ENCODE measurements at regions not wholly inside any gene's neighbourhood (a gene's known extent, or its start where the extent isn't known, plus 50 kb on each side); places are given as distances from the start of the nearest gene placed in this dataset.

DNA sequence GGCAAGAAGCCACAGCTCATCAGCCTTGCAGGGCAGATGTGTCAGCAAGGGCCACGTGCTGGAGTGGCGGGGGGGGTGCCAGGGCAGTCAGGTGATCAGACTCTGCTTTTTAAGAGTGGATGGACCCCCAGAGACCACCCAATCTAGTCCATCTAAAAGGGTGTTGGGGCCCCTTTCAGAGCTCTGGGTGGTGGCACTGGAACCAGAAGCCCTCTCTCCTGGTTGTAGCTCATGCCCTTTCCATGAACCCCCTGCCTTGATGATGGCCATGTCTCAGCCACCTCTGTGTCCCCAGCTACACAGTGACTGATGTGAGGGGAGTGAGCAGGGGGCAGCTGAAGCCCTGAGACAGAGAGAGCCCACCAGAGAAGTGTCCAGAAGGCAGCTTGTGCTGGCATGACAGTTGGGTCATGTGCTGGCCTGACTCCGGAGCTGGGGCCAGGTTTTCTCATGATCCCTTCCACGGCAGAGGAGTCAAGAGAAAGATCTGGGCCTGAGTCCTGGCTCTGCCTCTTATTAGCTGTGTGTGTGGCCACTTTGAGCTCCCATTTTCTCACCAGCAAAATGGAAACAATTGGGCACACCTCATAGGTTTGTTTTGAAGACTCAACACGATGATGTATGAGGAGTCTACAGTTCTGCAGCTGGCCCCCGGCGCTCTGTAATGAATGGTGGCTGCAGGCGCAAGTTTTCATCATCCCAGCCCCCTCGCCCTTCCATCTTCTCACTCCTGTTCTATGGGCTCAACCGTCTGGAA is 195.7 kb downstream of the ZFP36L2 start:
- no peak for DNase-seq

GRCh38 chr2:43029186-43029585 is 197.2 kb downstream of the ZFP36L2 start:
- DNase-seq: no peak

DNA sequence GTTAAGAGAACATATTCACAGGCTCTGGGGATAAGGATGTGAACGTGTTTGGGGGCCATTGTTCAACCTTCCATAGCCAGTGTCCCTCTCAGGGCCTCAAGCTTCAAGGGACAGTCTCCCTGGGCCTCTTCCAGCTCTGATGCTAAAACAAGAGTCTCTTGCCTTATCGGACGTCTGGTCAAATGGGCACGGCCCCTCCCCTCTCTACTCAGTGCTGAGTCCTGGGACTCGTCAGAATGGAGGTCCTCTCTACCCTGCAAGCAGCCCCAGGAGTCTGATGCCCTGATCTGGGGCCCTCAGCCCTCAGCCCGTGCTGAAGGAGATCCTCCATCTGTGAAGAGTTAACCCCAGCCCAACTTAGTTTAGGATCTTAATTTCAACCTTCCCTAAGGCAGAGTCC is 198.2 kb downstream of the ZFP36L2 start:
- no peak for DNase-seq

DNA sequence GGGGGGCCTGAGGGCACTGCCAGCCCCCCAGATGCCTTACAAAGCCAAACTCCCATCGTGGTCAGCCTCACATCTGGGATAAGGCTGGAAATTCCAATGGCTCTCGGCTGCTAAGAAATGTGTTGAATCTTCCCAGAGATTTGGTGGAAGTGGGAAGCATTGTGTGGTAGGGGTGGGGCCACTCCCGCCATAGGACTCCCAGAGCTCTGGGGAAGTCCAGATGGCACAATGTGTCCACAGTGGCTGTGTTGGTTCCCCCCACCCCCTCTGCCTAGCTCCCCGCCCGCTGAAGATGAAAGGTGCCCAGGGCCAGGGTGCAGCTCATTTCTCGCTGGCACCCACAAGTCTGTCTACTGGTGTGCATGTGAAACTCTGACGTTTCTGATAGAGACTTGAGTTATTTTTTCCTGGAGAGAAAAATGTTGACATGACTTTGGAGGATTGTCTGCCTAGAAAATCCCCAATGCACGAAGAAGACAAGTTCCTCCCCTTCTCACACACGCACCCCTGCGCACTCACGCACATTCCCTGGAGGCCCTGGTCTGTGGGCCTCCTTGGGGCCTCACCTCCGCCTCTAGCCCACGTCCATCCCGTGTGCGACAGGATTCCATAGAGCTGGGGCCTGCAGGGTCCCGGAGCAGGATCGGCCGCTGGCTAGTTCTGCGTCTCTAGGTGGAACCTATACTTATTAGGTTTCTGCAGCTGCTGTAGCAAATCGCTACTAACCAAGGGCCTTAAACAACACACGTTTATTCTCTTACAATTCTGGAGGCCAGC is 199.1 kb downstream of the ZFP36L2 start:
- DNase-seq: no peak

- no peak for DNase-seq
These were observed 199.8 kb downstream of the ZFP36L2 start for GRCh38 chr2:43026426-43027096.

DNA sequence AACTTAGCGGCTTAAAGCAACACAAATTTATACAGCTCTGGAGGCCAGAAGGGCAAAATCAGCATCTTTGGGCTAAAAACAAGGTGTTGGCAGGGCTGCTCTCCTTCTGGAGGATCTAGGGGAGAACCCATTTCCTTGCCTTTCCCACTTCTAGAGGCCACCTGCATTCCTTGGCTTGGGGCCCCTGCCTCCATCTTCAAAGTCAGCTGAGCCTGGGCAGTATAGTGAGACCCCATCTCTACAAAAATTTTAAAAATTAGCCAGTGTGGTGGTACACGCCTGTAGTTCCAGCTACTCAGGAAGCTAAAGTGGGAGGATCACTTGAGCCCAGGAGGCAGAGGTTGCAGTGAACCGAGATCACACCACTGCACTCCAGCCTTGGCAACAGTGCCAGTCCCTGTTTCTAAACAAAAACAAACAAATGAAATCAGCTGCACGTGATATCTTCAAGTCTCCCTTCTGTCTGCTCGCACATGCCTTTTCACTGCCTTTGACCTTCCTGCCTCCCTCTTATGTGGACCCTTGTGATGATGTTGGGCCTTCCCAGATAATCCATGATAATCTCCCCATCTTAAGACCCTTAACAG is 200.6 kb downstream of the ZFP36L2 start:
- DNase-seq: no peak

DNA sequence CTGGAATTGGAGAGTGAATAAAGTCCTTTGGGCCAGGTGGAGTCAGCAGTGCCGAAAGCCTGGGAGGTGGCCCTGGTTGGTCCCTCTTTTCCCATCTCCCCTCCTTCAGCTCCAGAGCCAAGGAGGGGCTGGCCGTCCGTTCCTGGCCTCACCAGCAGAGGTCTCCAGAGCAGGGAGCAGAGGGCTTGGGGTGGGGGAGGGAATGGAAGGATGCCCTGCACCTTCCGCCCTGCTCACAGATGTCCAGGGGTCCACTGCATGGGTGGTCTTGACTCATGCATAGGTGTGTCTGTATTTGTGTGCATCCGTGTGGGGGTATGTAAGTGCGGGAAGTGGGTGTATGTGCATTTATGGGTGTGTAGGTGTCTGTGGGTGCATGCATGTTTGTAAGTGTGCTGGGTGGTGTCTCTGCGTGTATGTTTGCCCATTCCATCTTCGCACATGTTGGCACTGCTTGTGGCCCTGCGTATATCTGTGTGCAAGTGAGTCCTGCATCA is 201.8 kb downstream of the ZFP36L2 start:
- DNase-seq: peak; percentile 23

GRCh38 chr2:43023791-43024514 is 202.5 kb downstream of the ZFP36L2 start:
- DNase-seq: no peak

DNA sequence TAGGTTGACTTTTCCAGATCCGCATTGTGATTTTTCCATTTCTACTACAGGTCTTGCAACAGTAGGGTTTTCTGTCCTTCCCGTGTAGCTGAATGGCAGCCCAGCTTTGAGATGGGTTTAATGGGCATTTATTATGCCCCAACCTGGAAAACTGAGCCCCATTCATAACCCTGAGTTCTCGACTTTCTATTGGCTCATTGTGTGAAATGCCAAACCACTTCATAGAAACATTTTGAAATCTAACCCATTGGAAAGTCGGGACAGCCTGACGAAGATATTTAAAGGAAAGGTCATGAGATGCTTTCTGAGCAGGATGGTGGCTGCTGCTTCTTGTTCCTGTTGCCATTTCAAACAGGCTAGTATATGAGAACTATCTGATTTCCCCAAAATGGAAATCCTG is 203.5 kb downstream of the ZFP36L2 start:
- no peak for DNase-seq

DNA sequence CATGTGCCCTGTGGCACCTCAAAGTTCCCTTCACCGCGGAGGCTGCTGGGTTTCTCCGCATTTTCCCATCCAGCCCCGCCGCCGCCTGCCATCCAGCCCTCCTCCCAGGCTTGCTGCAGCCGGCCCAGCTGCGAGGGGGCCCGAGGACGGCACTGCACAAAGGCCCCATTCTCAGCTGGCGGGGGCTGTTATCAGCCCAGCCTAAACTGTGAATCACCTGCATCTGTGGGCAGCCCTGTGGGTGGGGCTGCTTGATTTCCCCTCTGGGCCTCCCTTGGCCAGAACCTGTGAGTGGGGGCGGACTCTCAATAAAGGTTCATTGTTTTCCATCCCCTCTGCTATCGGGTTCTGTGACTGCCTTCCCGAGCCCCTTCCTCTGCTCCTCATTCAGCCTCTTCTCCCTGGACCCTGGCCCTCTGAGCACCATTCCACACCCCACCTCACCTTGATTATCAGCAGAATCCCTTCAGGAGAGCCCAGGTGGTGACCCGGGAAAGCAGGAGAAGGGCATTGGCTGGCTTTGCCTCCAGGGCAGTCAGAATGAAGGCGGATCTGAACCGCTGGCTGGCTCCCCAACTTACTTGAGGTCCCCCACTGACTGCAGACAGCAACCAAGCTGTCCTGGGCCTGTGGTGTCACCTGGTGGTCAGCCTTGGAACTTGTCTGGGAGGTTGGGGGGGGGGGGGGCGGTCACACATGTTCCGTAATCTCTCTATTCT is 204.5 kb downstream of the ZFP36L2 start:
- DNase-seq: no peak

DNA sequence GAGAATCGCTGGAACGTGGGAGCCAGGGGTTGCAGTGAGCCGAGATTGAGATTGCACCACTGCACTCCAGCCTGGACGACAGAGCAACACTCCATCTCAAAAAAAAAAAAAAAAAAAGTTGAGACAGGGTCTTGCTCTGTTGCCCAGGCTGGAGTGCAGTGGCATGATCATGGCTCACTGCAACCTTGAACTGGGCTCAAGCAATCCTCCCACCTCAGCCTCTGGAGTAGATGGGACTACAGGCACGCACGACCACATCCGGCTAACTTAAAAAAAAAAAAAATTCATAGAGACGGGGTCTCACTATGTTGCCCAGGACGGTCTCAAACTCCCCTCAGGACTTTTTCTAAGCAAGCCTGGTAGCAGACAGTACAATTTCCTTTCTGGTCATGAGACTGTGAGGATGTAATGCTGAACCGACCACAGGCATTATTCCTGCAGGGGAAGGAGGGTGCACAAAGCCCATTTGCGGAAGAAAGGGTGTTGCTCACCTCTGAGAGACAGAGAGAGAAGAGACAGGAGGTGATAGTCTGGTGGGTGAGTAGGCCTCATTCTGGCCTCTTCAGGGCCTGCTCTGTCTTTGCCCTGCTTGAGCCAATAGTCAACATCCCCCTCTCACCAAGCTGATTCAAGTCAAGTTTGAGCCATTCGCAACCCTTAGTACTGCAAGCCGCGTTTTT is 205.3 kb downstream of the ZFP36L2 start:
- DNase-seq: no peak

- DNase-seq: no peak
These were observed 206.1 kb downstream of the ZFP36L2 start for GRCh38 chr2:43020296-43020695.

GRCh38 chr2:43019536-43020183 is 206.7 kb downstream of the ZFP36L2 start:
- no peak for DNase-seq

DNA sequence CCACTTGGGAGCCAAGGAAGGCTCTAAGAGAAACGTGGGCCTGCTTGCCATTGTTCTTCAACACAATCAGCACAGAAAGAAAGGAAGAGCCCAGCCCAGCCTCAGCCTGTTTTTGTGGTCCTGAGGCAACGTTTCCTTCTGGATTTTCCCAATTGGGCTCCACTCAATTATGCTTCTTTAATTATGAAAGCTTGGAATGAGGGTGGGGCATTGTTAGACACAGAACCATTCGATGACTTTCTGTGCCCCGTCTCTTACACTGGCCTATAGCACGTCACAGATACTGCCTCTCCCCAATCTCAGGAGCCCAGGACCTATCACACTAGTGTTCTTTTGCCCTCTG is 207.4 kb downstream of the ZFP36L2 start:
- DNase-seq: no peak

DNA sequence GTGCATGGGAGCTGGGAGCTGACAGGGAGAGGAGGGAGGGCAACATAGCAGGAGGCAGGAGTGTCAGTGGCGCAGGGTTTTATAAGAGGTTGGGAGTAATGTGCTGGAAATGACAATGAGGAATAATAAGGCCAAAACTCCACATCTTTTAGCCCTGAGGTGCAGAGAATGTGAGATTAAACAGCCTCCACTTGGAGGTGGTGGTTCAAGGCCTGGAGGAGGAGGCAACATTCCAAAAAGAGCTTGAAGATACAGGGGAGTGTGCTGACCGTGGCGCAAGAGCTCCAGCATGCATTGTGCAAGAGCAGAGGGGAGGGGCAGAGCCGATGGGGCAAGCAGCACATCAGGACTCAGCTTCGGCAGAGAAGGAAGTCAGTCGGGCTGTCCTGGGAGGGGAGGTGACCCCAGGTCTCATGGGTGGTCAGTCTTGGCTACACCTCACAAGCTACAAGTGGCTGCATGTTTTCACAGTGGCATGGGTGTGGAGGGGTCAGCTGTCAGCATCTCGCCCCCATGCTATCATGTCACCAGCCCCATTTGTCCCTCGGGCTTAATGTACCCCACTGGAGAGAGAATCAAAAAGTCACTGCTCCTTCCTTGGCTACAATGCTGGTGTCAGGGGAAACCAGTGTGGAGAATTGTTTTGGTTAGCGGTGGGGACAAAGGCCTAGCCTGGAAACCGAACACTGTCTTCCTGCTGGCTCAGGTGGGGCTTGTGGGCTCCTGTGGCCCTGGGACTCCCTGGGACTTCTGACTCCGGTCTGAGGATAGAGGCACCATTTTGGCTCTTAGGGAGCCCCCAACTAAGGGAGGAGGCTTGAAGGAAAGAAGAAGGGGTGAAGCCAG is 208.0 kb downstream of the ZFP36L2 start:
- DNase-seq: no peak

DNA sequence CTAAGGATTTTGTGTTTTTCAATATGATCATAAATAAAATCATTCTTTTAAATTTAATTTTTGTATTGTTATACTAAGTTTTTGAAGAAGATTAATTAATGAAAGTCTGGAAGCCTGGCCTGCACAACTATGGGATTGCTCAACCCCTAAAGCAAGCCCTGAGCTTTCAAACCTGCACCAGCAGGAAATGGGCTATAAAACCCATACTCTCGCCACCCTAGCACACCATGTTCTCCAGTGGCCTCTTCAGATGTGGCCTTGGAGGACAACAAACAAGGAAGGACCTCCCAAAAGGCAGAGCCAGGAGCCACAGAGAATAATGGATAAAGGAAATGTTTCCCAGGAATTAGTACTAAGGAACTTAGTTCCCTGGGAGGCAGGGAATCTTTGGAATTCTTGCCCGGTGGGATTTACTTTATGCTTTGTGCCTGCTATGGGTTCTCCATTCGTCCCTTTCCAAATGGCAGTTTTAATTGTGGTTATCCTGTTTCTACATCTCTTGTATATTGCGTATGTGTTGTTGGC is 212.5 kb downstream of the ZFP36L2 start:
- no peak for DNase-seq

- DNase-seq: no peak
These were observed 213.4 kb downstream of the ZFP36L2 start for GRCh38 chr2:43012966-43013365.

- DNase-seq: no peak
These were observed 215.3 kb downstream of the ZFP36L2 start for GRCh38 chr2:43011158-43011491.

DNA sequence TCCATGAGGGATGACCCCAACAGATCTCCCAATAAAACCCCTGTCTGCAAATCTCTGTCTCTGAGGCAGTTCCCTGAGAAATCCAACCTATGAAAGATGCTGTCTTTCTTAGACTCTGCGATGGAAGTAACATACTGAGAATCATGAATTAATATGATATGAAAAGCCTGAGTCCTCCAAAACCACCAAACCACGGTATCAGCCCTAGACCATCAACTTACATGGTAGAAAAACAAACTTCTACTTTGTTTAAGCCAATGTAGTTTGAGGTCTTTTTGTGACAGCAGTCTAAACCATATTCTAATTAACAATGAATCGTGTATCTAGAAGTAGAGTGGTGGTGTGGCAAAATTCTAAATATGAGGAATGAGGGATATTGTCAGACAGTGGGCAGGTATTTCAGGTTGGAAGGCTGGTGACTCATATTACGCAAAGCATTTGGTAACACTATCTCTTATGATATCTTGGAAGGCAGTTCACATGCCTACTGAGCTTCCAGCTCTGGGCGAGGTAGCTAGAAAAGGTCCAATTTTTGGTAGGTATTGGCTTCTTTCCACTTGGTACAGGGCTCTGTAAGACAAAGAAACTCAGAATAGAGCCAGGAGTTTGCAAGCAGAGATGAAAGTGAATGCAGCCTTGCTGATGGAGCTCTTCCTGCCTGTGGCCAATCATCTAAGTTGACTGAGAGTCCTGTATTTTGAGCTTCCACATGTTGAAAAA is 215.8 kb downstream of the ZFP36L2 start:
- DNase-seq: no peak

Measured in activated gamma-delta T cell treated with Interleukin-2 at 50 U/mL for 16 hours (primary cell).